Caco-2 (cell line): ENCODE measurements at regions not wholly inside any gene's neighbourhood (a gene's known extent, or its start where the extent isn't known, plus 50 kb on each side); places are given as distances from the start of the nearest gene placed in this dataset.

Experiments used
- BruUV-seq: library from RNA; stranded (reverse); fragments of 400-500 nt; replicated peaks from 2 replicates; lab custom pipeline; 2021; lab: Mats Ljungman, UMichigan
- CTCF ChIA-PET: fragments of 300-600 bp; sonication (Branson Sonifier 250); formaldehyde crosslinking; loops from one replicate; lab custom pipeline; 2022; ENCODE audit warnings: antibody characterized with exemption; lab: Charles Lee
- POLR2A ChIA-PET: fragments of 300-600 bp; sonication (Branson Sonifier 250); formaldehyde crosslinking; loops from one replicate; lab custom pipeline; 2022; ENCODE audit warnings: antibody characterized with exemption; lab: Charles Lee
- DNase-seq, 2 experiments: peaks; one replicate each; pipeline versions ENCODE4 v3.0.0 to v3.0.0-alpha.2; 2020 to 2022
- H3K27me3 ChIP-seq: replicated peaks from 2 replicates; pipeline ENCODE4 v1.6.0; 2011; ENCODE audit warnings: low read length; ENCODE audit not compliant: control insufficient read depth, insufficient read depth
- H3K36me3 ChIP-seq: 2 replicates; pipeline ENCODE4 v1.5.1; 2011; ENCODE audit warnings: low read length; ENCODE audit not compliant: control insufficient read depth, insufficient read depth
- H3K4me1 ChIP-seq: fragments of 250-450 bp; sonication (Bioruptor Pico); 2 replicates; pipeline ENCODE4 v1.5.1; 2020; ENCODE audit warnings: mild to moderate bottlenecking
- H3K4me3 ChIP-seq: 2 replicates; pipeline ENCODE4 v1.5.1; 2011; ENCODE audit warnings: low read depth, mild to moderate bottlenecking, control low read depth, low read length
- H3K9me3 ChIP-seq: fragments of 250-450 bp; sonication (Bioruptor Pico); 2 replicates; pipeline ENCODE4 v1.5.1; 2020; ENCODE audit warnings: mild to moderate bottlenecking, moderate library complexity
- H3K27ac Mint-ChIP-seq: one replicate; pipeline ENCODE4 v1.8.0; 2022; ENCODE audit warnings: mixed read lengths; ENCODE audit not compliant: unreplicated experiment
- H3K27me3 Mint-ChIP-seq: one replicate; pipeline ENCODE4 v1.8.0; 2022; ENCODE audit warnings: mixed read lengths; ENCODE audit not compliant: insufficient read depth, unreplicated experiment
- H3K36me3 Mint-ChIP-seq: one replicate; pipeline ENCODE4 v1.8.0; 2022; ENCODE audit warnings: mild to moderate bottlenecking, mixed read lengths; ENCODE audit not compliant: insufficient read depth, unreplicated experiment
- H3K4me1 Mint-ChIP-seq: one replicate; pipeline ENCODE4 v1.8.0; 2022; ENCODE audit warnings: low read depth, mixed read lengths; ENCODE audit not compliant: unreplicated experiment
- H3K4me3 Mint-ChIP-seq: one replicate; pipeline ENCODE4 v1.8.0; 2022; ENCODE audit warnings: mild to moderate bottlenecking, moderate library complexity, mixed read lengths; ENCODE audit not compliant: unreplicated experiment
- H3K9me3 Mint-ChIP-seq: one replicate; pipeline ENCODE4 v1.8.0; 2022; ENCODE audit warnings: mixed read lengths; ENCODE audit not compliant: unreplicated experiment
- intact Hi-C: fragments of 100-400 bp; cut with micrococcal nuclease; formaldehyde crosslinking; loops from one replicate; pipeline ENCODE4 v1.10.0; 2022; ENCODE audit not compliant: unreplicated experiment
- TF ChIP-seq, protein P1 (sequence below), 2 experiments: fragments of 200-600 bp in 1 of 2; IDR thresholded peaks; 1 replicate in 1 of 2; 2 replicates in 1 of 2; pipeline versions ENCODE4 v1.5.1 to v1.8.0; 2011 to 2022; ENCODE audit warnings: antibody characterized with exemption in 1 of 2, control low read depth in 1 of 2, inconsistent platforms in 1 of 2, low read depth in 1 of 2, low read length in 1 of 2, mild to moderate bottlenecking in 1 of 2, moderate library complexity in 1 of 2; ENCODE audit not compliant: insufficient read depth in 1 of 2, severe bottlenecking in 1 of 2, unreplicated experiment in 1 of 2

DNA sequence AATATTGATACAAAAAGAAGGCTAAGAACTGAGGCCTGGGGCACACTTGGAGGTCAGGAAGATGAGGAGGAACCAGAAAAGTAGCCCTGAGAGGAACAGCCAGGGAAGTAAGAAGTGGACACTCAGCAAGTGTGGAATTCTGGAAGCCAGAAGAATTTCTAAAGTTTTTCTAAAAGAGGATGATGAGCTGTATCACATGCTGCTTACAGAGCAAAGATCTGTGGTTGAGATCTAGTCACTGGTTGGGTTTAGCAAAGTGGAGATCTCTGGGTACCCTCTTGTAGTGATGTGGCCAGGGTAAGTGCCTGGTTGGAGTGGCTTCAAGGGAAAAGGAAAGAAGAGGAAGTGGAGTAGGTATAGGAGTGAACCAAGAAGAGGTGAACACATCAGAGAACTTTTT lies 95.4 kb upstream of the DAZL start:
- Mint-ChIP-seq H3K36me3 (no peaks in the 10 kb centered on the region), H3K27me3 (peaks cover 6% of the 10 kb centered on the region), H3K27ac (no peak overlapping the region), H3K4me3 (no peak overlapping the region), H3K9me3 (no peaks in the 10 kb centered on the region), H3K4me1 (no peaks in the 10 kb centered on the region)
- ChIA-PET CTCF (no interaction called here), POLR2A (no interaction called here)
- no peaks in the 10 kb centered on the region for H3K4me1 ChIP-seq
- DNase-seq, result no peak
- TF ChIP-seq, protein P1, sequence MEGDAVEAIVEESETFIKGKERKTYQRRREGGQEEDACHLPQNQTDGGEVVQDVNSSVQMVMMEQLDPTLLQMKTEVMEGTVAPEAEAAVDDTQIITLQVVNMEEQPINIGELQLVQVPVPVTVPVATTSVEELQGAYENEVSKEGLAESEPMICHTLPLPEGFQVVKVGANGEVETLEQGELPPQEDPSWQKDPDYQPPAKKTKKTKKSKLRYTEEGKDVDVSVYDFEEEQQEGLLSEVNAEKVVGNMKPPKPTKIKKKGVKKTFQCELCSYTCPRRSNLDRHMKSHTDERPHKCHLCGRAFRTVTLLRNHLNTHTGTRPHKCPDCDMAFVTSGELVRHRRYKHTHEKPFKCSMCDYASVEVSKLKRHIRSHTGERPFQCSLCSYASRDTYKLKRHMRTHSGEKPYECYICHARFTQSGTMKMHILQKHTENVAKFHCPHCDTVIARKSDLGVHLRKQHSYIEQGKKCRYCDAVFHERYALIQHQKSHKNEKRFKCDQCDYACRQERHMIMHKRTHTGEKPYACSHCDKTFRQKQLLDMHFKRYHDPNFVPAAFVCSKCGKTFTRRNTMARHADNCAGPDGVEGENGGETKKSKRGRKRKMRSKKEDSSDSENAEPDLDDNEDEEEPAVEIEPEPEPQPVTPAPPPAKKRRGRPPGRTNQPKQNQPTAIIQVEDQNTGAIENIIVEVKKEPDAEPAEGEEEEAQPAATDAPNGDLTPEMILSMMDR (IDR thresholded peaks at IDR 0.05; ENCODE audit: insufficient read depth in 1 of 2, low read depth in 1 of 2, low read length in 1 of 2, severe bottlenecking in 1 of 2, unreplicated experiment in 1 of 2), result no peak
- H3K9me3 ChIP-seq, result no peaks in the 10 kb centered on the region
- no peaks in the 10 kb centered on the region for H3K36me3 ChIP-seq
- no peak overlapping the region for H3K4me3 ChIP-seq
- intact Hi-C loops, result no loop called here
- BruUV-seq, result no TSS peak
- H3K27me3 ChIP-seq, result no peaks in the 10 kb centered on the region

DNA sequence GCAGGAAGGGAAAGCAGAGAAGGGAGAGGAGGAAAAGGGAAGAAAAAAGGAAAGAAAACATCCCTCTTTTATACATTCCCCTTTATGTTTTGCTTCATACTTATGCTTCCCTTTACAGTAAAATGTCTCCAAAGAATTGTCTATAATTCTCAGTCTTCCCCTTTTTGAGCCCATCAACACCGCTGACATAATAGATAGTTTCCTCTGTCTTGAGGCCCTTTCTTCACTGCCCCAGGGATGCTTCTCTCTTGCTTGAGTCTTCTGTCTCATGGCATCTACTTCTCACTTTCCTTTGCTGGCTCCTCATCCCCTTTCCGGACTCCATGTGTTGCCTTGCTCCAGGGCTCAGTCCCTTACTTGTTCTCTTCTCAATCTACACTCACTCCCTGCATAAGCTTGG lies 99.7 kb upstream of the DAZL start:
- BruUV-seq, result no TSS peak
- Histone ChIP-seq H3K36me3 (no peaks in the 10 kb centered on the region), H3K4me1 (no peaks in the 10 kb centered on the region), H3K4me3 (no peak overlapping the region), H3K27me3 (no peaks in the 10 kb centered on the region), H3K9me3 (no peaks in the 10 kb centered on the region)
- DNase-seq, result no peak
- Mint-ChIP-seq H3K4me1 (no peaks in the 10 kb centered on the region), H3K4me3 (no peak overlapping the region), H3K27ac (no peak overlapping the region), H3K9me3 (no peaks in the 10 kb centered on the region), H3K27me3 (peaks cover 6% of the 10 kb centered on the region), H3K36me3 (no peaks in the 10 kb centered on the region)
- TF ChIP-seq, protein P1 (IDR thresholded peaks at IDR 0.05; ENCODE audit: insufficient read depth in 1 of 2, low read depth in 1 of 2, low read length in 1 of 2, severe bottlenecking in 1 of 2, unreplicated experiment in 1 of 2), result no peak
- ChIA-PET CTCF (no interaction called here), POLR2A (no interaction called here)
- intact Hi-C loops, result no loop called here

DNA sequence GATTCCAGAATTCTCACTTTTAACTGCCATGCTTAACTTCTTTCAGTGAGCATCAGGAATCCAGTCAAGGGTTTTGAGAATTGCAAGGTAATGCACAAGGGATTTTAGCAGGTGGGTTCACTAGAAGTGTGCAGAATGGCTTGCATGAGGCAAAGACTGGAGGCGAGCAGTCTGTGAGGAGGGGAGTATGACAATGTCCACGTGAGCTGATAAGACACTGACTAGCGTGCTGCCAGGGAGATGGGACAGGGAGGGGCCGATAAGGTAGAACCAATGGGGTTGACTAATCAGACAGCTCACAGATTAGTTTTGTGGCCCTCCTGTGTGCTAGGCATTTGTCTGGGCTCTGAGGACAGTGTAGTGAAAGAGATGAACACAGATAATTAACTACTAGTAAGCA lies 102.0 kb upstream of the DAZL start:
- no peak for DNase-seq
- no peaks in the 10 kb centered on the region for H3K9me3 Mint-ChIP-seq
- Histone ChIP-seq H3K4me1 (no peaks in the 10 kb centered on the region), H3K27me3 (no peaks in the 10 kb centered on the region), H3K4me3 (no peak overlapping the region), H3K9me3 (no peaks in the 10 kb centered on the region), H3K36me3 (no peaks in the 10 kb centered on the region)
- intact Hi-C loops, result no loop called here
- no peak overlapping the region for H3K27ac Mint-ChIP-seq
- H3K4me3 Mint-ChIP-seq, result no peak overlapping the region
- H3K36me3 Mint-ChIP-seq, result no peaks in the 10 kb centered on the region
- ChIA-PET POLR2A (no interaction called here), CTCF (no interaction called here)
- TF ChIP-seq, protein P1 (IDR thresholded peaks at IDR 0.05; ENCODE audit: insufficient read depth in 1 of 2, low read depth in 1 of 2, low read length in 1 of 2, severe bottlenecking in 1 of 2, unreplicated experiment in 1 of 2), result no peak
- no peaks in the 10 kb centered on the region for H3K4me1 Mint-ChIP-seq
- no TSS peak for BruUV-seq
- H3K27me3 Mint-ChIP-seq, result no peaks in the 10 kb centered on the region
